GM23248 (cell line): ENCODE measurements at regions not wholly inside any gene's neighbourhood (a gene's known extent, or its start where the extent isn't known, plus 50 kb on each side); places are given as distances from the start of the nearest gene placed in this dataset.

ENCODE experiments used
- EZH2 ChIP-seq: fragments of 200-600 bp; sonication (generic); IDR thresholded peaks from 2 replicates; pipeline ENCODE4 v1.6.1; 2018; ENCODE audit warnings: antibody characterized with exemption, mild to moderate bottlenecking; ENCODE audit not compliant: insufficient read depth, poor library complexity, severe bottlenecking
- EZH2phosphoT487 ChIP-seq: fragments of 200-600 bp; sonication (generic); IDR thresholded peaks from 2 replicates; pipeline ENCODE4 v1.6.1; 2018; ENCODE audit warnings: antibody characterized with exemption, moderate library complexity, mild to moderate bottlenecking, low read depth; ENCODE audit not compliant: insufficient read depth

DNA sequence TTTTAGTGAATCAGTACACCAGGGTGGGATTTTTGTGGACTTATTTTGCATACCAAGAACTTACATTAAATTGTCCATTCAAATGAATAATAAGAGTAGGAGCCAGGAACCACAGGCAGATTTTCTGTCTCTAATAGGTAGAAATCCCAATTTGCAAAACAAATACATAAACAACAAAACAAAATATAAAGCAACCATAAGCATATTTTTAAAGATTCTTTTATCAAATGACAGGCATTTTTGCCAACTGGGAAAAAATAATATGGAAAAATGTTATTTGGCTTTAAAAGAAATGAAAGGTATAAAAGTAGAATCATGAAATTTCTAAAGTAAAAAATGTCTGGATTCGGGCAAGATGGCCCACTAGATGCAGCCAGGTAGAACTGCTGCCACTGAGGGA, 71.2 kb upstream of the PDE7B start:
- TF ChIP-seq EZH2phosphoT487 (no peak), EZH2 (no peak)
